ENCODE measurements at regions not wholly inside any gene's neighbourhood (a gene's known extent, or its start where the extent isn't known, plus 50 kb on each side); places are given as distances from the start of the nearest gene placed in this dataset.

GRCh38 chrX:51837921-51838320, 55.5 kb upstream of the MAGED1 start:
- H3K4me3 ChIP-seq (ENCODE audit: low read depth, low read length), result no peak overlapping the region
- ChIA-PET CTCF (no interaction called here), POLR2A (no interaction called here)

More at GRCh38 chrX:51837921-51838320, 55.5 kb upstream of the MAGED1 start:
- no peaks in the 10 kb centered on the region for H3K27me3 ChIP-seq (ENCODE audit: control insufficient read depth, insufficient read depth, low read length)
- H3K36me3 ChIP-seq (ENCODE audit: control insufficient read depth, insufficient read depth, low read length), result no peaks in the 10 kb centered on the region
- DNase-seq (ENCODE audit: low read depth), result peak; percentile 10
- no peak for TF ChIP-seq CTCF (IDR thresholded peaks at IDR 0.05; ENCODE audit: insufficient read depth, low read depth, low read length)

Measured in BJ (cell line).